B cell (primary cell): ENCODE measurements at regions not wholly inside any gene's neighbourhood (a gene's known extent, or its start where the extent isn't known, plus 50 kb on each side); places are given as distances from the start of the nearest gene placed in this dataset.

Experiments used
- ATAC-seq: fragments of 200-7000 bp; cut with Tn5 transposase; one replicate; pipeline ENCODE4 v1.10.0; 2021; ENCODE audit warnings: low read depth, mild to moderate bottlenecking, moderate number of reproducible peaks, moderate library complexity
- CTCF ChIA-PET: fragments of 350-600 bp; sonication (Branson Sonifier 250); formaldehyde crosslinking; loops from one replicate; lab custom pipeline; 2021; ENCODE audit warnings: antibody characterized with exemption, inconsistent platforms; lab: Charles Lee
- POLR2A ChIA-PET: fragments of 350-600 bp; sonication (Branson Sonifier 250); formaldehyde crosslinking; loops from one replicate; lab custom pipeline; 2021; ENCODE audit warnings: antibody characterized with exemption; lab: Charles Lee
- DNase-seq: peaks from one replicate; pipeline ENCODE4 v3.0.0; 2013
- H2AFZ ChIP-seq: 2 replicates; pipeline ENCODE4 v1.6.1; 2012; ENCODE audit warnings: mild to moderate bottlenecking, low read depth, low read length; ENCODE audit not compliant: insufficient read depth, poor library complexity, severe bottlenecking
- H3K27ac ChIP-seq, 2 donors: 1 replicate in 1 of 2; 2 replicates in 1 of 2; pipeline ENCODE4 v1.5.1; 2012 to 2013; ENCODE audit warnings: low read length in 2 of 2, mild to moderate bottlenecking in 2 of 2, moderate library complexity in 1 of 2
- H3K27me3 ChIP-seq, 4 experiments: fragments of 200-600 bp in 1 of 4; sonication (generic) in 1 of 4; replicated peaks in 1 of 4; 1 replicate in 2 of 4; 2 replicates in 2 of 4; pipeline versions ENCODE4 v1.6.1 to v1.7.0; 2013 to 2016; ENCODE audit warnings: low read length in 3 of 4, mild to moderate bottlenecking in 2 of 4, mixed read lengths in 1 of 4, moderate library complexity in 1 of 4; ENCODE audit not compliant: insufficient read depth in 4 of 4, control insufficient read depth in 3 of 4; ENCODE audit errors: control extremely low read depth in 1 of 4
- H3K36me3 ChIP-seq, 2 experiments: replicated peaks in 1 of 2; 1 replicate in 1 of 2; 2 replicates in 1 of 2; pipeline versions ENCODE4 v1.6.1 to v1.7.1; 2013; ENCODE audit warnings: low read length in 1 of 2; ENCODE audit not compliant: insufficient read depth in 2 of 2, control insufficient read depth in 1 of 2; ENCODE audit errors: control extremely low read depth in 1 of 2, extremely low read depth in 1 of 2
- H3K4me1 ChIP-seq, 2 donors: fragments of 200-600 bp in 1 of 2; sonication (generic) in 1 of 2; 1 replicate in 1 of 2; 2 replicates in 1 of 2; pipeline versions ENCODE4 v1.5.1 to v1.6.1; 2013 to 2017; ENCODE audit warnings: low read length in 2 of 2; ENCODE audit not compliant: control insufficient read depth in 2 of 2, insufficient read depth in 2 of 2
- H3K4me2 ChIP-seq: replicated peaks from 2 replicates; pipeline ENCODE3; 2012; ENCODE audit warnings: mild to moderate bottlenecking, low read depth, low read length; ENCODE audit not compliant: poor library complexity, severe bottlenecking
- H3K4me3 ChIP-seq, 5 experiments: fragments of 200-600 bp in 1 of 5; sonication (generic) in 1 of 5; 1 replicate in 3 of 5; 2 replicates in 2 of 5; pipeline versions ENCODE4 v1.5.1 to v1.7.0; 2011 to 2016; ENCODE audit warnings: low read length in 4 of 5, mild to moderate bottlenecking in 4 of 5, low read depth in 2 of 5, control low read depth in 1 of 5, moderate library complexity in 1 of 5; ENCODE audit not compliant: insufficient read depth in 1 of 5; ENCODE audit errors: control extremely low read depth in 1 of 5, extremely low read depth in 1 of 5
- H3K79me2 ChIP-seq: fragments of 200-600 bp; sonication (generic); one replicate; pipeline ENCODE4 v1.6.0; 2016; ENCODE audit warnings: low read length; ENCODE audit not compliant: control insufficient read depth, insufficient read depth
- H3K9ac ChIP-seq: fragments of 200-600 bp; sonication (generic); 2 replicates; pipeline ENCODE4 v1.6.1; 2017; ENCODE audit warnings: mild to moderate bottlenecking, low read length, moderate library complexity
- H3K9me3 ChIP-seq, 3 donors: one replicate each; pipeline versions ENCODE4 v1.6.1 to v1.7.1; 2013; ENCODE audit warnings: low read length in 2 of 3; ENCODE audit not compliant: control insufficient read depth in 2 of 3, insufficient read depth in 1 of 3; ENCODE audit errors: control extremely low read depth in 1 of 3
- H4K20me1 ChIP-seq: 2 replicates; pipeline ENCODE4 v1.6.0; 2012; ENCODE audit warnings: mild to moderate bottlenecking, low read length; ENCODE audit not compliant: insufficient read depth, control insufficient read depth, poor library complexity, severe bottlenecking
- H3K27ac Mint-ChIP-seq: one replicate; pipeline ENCODE4 v1.8.0; 2021; ENCODE audit warnings: mixed read lengths
- H3K27me3 Mint-ChIP-seq: one replicate; pipeline ENCODE4 v1.8.0; 2021; ENCODE audit warnings: mixed read lengths
- H3K4me1 Mint-ChIP-seq: one replicate; pipeline ENCODE4 v1.8.0; 2021; ENCODE audit warnings: mixed read lengths
- H3K4me3 Mint-ChIP-seq: one replicate; pipeline ENCODE4 v1.8.0; 2021; ENCODE audit warnings: mixed read lengths
- H3K9me3 Mint-ChIP-seq: one replicate; pipeline ENCODE4 v1.8.0; 2022; ENCODE audit warnings: mixed read lengths; ENCODE audit not compliant: insufficient read depth
- EZH2 ChIP-seq: IDR thresholded peaks from 2 replicates; pipeline ENCODE4 v1.6.1; 2012; ENCODE audit warnings: borderline replicate concordance, low read depth, mild to moderate bottlenecking, moderate library complexity, low read length; ENCODE audit not compliant: insufficient read depth, poor library complexity, severe bottlenecking
- WGBS: methylation state at CpG from one replicate; pipeline ENCODE4 v1.1.5; 2013; ENCODE audit warnings: missing lambda C conversion rate; ENCODE audit not compliant: insufficient coverage; 5-methylcytosine and 5-hydroxymethylcytosine counted together
- intact Hi-C: fragments of 100-400 bp; cut with micrococcal nuclease; formaldehyde crosslinking; loops from one replicate; pipeline ENCODE4 v1.10.0; 2022
- TF ChIP-seq, protein P1 (sequence below): fragments of 200-600 bp; IDR thresholded peaks from one replicate; pipeline ENCODE4 v1.8.0; 2022; ENCODE audit warnings: antibody characterized with exemption, mild to moderate bottlenecking

DNA sequence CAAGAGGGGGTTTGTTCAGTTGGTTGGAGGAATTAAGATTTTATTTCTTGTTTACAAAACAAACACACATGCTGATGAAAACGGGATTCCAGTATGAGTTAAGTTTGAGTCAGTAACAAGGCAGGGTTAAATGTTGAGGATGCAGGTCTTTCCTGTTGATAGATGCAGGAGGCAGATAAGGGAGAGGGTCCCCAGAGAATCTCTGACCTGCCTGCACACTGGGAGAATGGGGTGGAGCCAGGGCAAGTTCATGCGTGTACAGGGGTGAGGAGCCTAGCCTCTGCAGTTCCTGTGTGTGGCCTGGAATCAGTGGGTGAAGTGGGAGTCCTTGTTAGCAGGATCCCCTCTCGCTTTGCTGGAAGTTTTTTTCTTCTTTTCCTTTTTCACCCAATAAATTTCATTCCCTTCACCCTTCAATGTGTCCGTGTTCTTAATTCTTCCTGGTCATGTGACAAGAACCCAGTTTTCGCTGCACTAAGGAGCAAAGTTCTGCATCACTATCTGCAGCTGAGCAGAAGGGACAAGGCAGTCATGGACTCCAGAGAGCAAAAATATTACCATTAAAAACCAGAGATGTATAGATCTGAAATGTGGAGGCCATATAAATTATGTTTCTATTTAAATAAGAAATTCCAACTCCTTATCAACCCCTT, 69.9 kb upstream of the MARK1 start:
- H3K36me3 ChIP-seq = no peaks in the 10 kb centered on the region
- H3K4me1 Mint-ChIP-seq = no peaks in the 10 kb centered on the region
- CTCF ChIA-PET = no interaction called here
- ATAC-seq (no peak), DNase-seq (no peak)
- no peak overlapping the region for H3K4me2 ChIP-seq
- no peak overlapping the region for H2AFZ ChIP-seq
- TF ChIP-seq EZH2 = no peak
- H3K9me3 ChIP-seq = peaks cover 0 to 4% (median 0%) of the 10 kb centered on the region in 3 donors
- H3K9me3 Mint-ChIP-seq = no peaks in the 10 kb centered on the region
- POLR2A ChIA-PET = no interaction called here
- H3K4me3 ChIP-seq = no peak overlapping the region
- H3K27ac ChIP-seq = no peak overlapping the region
- H3K79me2 ChIP-seq = no peaks in the 10 kb centered on the region
- no peak overlapping the region for H3K4me3 Mint-ChIP-seq
- no peak overlapping the region for H3K9ac ChIP-seq
- 68% methylated on average over 3 of the region's 5 CpGs for WGBS
- H3K27me3 ChIP-seq = peaks cover 0 to 2% (median 0%) of the 10 kb centered on the region in 4 experiments
- no peaks in the 10 kb centered on the region for H4K20me1 ChIP-seq
- intact Hi-C loops = no loop called here
- H3K4me1 ChIP-seq = no peaks in the 10 kb centered on the region
- peaks cover 25% of the 10 kb centered on the region for H3K27me3 Mint-ChIP-seq
- H3K27ac Mint-ChIP-seq = no peak overlapping the region

DNA sequence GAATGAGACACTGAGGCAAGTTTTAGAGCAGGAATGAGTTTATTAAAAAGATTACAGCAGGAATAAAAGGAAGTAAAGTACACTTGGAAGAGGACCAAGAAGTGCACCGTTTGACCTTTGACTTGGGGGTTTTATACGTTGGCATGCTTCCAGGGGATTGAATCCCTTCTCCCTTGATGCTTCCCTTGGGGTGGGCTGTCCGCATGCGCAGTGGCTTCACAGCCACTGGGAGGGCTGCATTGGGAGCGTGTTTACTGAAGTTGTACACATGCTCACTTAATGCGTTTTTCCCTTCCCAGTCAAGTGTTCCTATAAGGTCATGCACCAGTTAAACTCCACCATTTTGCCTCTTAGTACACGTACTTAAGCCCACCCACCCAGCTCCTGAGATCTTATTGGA, 72.4 kb upstream of the MARK1 start:
- DNase-seq (no peak), ATAC-seq (no peak)
- Mint-ChIP-seq H3K4me1 (no peaks in the 10 kb centered on the region), H3K4me3 (no peak overlapping the region), H3K9me3 (no peaks in the 10 kb centered on the region), H3K27ac (no peak overlapping the region), H3K27me3 (peaks cover 46% of the 10 kb centered on the region)
- TF ChIP-seq, protein P1, sequence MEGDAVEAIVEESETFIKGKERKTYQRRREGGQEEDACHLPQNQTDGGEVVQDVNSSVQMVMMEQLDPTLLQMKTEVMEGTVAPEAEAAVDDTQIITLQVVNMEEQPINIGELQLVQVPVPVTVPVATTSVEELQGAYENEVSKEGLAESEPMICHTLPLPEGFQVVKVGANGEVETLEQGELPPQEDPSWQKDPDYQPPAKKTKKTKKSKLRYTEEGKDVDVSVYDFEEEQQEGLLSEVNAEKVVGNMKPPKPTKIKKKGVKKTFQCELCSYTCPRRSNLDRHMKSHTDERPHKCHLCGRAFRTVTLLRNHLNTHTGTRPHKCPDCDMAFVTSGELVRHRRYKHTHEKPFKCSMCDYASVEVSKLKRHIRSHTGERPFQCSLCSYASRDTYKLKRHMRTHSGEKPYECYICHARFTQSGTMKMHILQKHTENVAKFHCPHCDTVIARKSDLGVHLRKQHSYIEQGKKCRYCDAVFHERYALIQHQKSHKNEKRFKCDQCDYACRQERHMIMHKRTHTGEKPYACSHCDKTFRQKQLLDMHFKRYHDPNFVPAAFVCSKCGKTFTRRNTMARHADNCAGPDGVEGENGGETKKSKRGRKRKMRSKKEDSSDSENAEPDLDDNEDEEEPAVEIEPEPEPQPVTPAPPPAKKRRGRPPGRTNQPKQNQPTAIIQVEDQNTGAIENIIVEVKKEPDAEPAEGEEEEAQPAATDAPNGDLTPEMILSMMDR = no peak
- no peak for TF ChIP-seq EZH2
- ChIA-PET CTCF (no interaction called here), POLR2A (no interaction called here)
- Histone ChIP-seq H4K20me1 (no peaks in the 10 kb centered on the region), H2AFZ (no peak overlapping the region), H3K27ac (no peak overlapping the region), H3K9ac (no peak overlapping the region), H3K4me2 (no peak overlapping the region), H3K36me3 (no peaks in the 10 kb centered on the region), H3K9me3 (no peaks in the 10 kb centered on the region), H3K4me3 (no peak overlapping the region), H3K4me1 (no peaks in the 10 kb centered on the region), H3K27me3 (peaks cover 0 to 3% (median under 1%) of the 10 kb centered on the region in 4 experiments), H3K79me2 (no peaks in the 10 kb centered on the region)
- WGBS = 94% methylated on average over 5 of the region's 7 CpGs
- intact Hi-C loops = no loop called here
